Heart right ventricle (tissue), 16 donors: ENCODE measurements at regions not wholly inside any gene's neighbourhood (a gene's known extent, or its start where the extent isn't known, plus 50 kb on each side); places are given as distances from the start of the nearest gene placed in this dataset.

Experiments used
- ATAC-seq, 8 donors: fragments of 200-7000 bp; cut with Tn5 transposase; one replicate each; pipeline ENCODE4 v1.9.1; 2020; ENCODE audit warnings: mild to moderate bottlenecking in 8 of 8, moderate library complexity in 8 of 8, moderate number of reproducible peaks in 1 of 8
- DNase-seq, 2 donors: peaks; one replicate each; pipeline ENCODE4 v3.0.0-alpha.2; 2020
- H3K27ac ChIP-seq, 10 donors: fragments of 200-600 bp; sonication (generic) in 2 of 10; one replicate each; pipeline versions ENCODE4 v1.5.0 to v1.8.0; 2020 to 2022; ENCODE audit warnings: mild to moderate bottlenecking in 3 of 10
- H3K27me3 ChIP-seq, 7 donors: fragments of 200-600 bp; one replicate each; pipeline ENCODE4 v1.8.0; 2021 to 2022; ENCODE audit warnings: mild to moderate bottlenecking in 2 of 7
- H3K36me3 ChIP-seq, 9 donors: fragments of 200-600 bp; sonication (generic) in 1 of 9; one replicate each; pipeline versions ENCODE4 v1.5.0 to v1.8.0; 2020 to 2022; ENCODE audit warnings: mild to moderate bottlenecking in 2 of 9
- H3K4me1 ChIP-seq, 9 donors: fragments of 200-600 bp; sonication (generic) in 1 of 9; one replicate each; pipeline versions ENCODE4 v1.5.0 to v1.8.0; 2020 to 2022; ENCODE audit warnings: mild to moderate bottlenecking in 4 of 9
- H3K4me3 ChIP-seq, 10 donors: fragments of 200-600 bp; sonication (generic) in 2 of 10; one replicate each; pipeline versions ENCODE4 v1.5.0 to v1.8.0; 2020 to 2022; ENCODE audit warnings: mild to moderate bottlenecking in 7 of 10, moderate library complexity in 2 of 10
- H3K9me3 ChIP-seq, 11 donors: fragments of 200-600 bp in 10 of 11; sonication (generic) in 2 of 11; one replicate each; pipeline versions ENCODE4 v1.5.0 to v1.8.0; 2013 to 2022; ENCODE audit warnings: mild to moderate bottlenecking in 2 of 11, control low read depth in 1 of 11, moderate library complexity in 1 of 11
- CTCF ChIP-seq, 9 donors: fragments of 200-600 bp; sonication (generic) in 2 of 9; IDR thresholded peaks; one replicate each; pipeline versions ENCODE4 v1.5.0 to v1.8.0; 2021 to 2022; ENCODE audit warnings: antibody characterized with exemption in 9 of 9, mild to moderate bottlenecking in 5 of 9, moderate library complexity in 1 of 9
- WGBS, 2 donors: extraction: QIAGEN DNeasy Blood & Tissue Kit; methylation state at CpG; one replicate each; pipeline ENCODE4 v1.1.7; 2013; ENCODE audit warnings: inconsistent platforms in 1 of 2; 5-methylcytosine and 5-hydroxymethylcytosine counted together
- intact Hi-C, 10 donors: fragments of 100-400 bp; cut with DNase I; formaldehyde crosslinking; loops; one replicate each; pipeline versions ENCODE4 v1.11.1 to v1.14.2; 2022
- donor health status: Arrhythmogenic right ventricular cardiomyopathy.
- donor health status: ischemic (EF 13 %, LVEDD 7.1; RV severe dilation, severe dysfunction).
- donor health status: healthy with polysubstance abuse.
- donor health status: DM: no; HTN: yes; CAD: no.
- donor health status: DM: no; HTN: no; CAD: no.
- donor health status: ischemic (EF 25% LVEDD 6.9; RV normal size, moderate dysfunction).
- donor health status: ischemic (EF 25% LVEDD 5.7; RV mildly dilated, moderate dysfunction).
- donor health status: healthy.
- donor health status: DM: yes; HTN: yes; CAD: no.
- donor health status: Ischemic cardiomyopathy.
- donor health status: ischemic (EF 35%, LVEDD 5.7; RV mildly dilated, moderate dysfunction).
- donor health status: nonischemic (EF 11% LVEDD 7.7; RV severe dilation, severe dysfunction).
- donor health status: DM: yes; HTN: yes; CAD: no.
- donor health status: PGD.
- donor health status: ischemic (EF 29% LVEDD 5.4; RV normal size, mild dysfunction).
- donor health status: nonischemic (EF 23%, LVEDD 6.1; RV moderate dilation, normal function).

- WGBS, 2 donors = 77 to 83% methylated on average over 5 of the region's 5 CpGs
- Histone ChIP-seq H3K27ac (no peak overlapping the region), H3K9me3 (peaks cover 0 to 3% (median 0%) of the 10 kb centered on the region in 11 donors), H3K4me3 (no peak overlapping the region), H3K27me3 (peaks cover 0 to 3% (median 0%) of the 10 kb centered on the region in 7 donors), H3K36me3 (no peaks in the 10 kb centered on the region), H3K4me1 (no peaks in the 10 kb centered on the region)
- intact Hi-C loops = no loop called here
- ATAC-seq (no peak), DNase-seq (no peak)
- TF ChIP-seq CTCF (IDR thresholded peaks at IDR 0.05) = no peak
These were observed 281.7 kb downstream of the HRH4 start for GRCh38 chr18:24741965-24742724.

- WGBS, 2 donors = 87 to 90% methylated on average over 4 of the region's 4 CpGs
- no peaks in the 10 kb centered on the region for H3K9me3 ChIP-seq
- H3K36me3 ChIP-seq = no peaks in the 10 kb centered on the region
- no peak for DNase-seq
- peaks cover 0 to 4% (median 0%) of the 10 kb centered on the region in 7 donors for H3K27me3 ChIP-seq
- H3K4me1 ChIP-seq = no peaks in the 10 kb centered on the region
- TF ChIP-seq CTCF (IDR thresholded peaks at IDR 0.05) = no peak
- intact Hi-C loops = no loop called here
- H3K4me3 ChIP-seq = no peak overlapping the region
- no peak overlapping the region for H3K27ac ChIP-seq
- no peak for ATAC-seq
These were observed 294.3 kb downstream of the HRH4 start for GRCh38 chr18:24754583-24755253.

- DNase-seq (no peak), ATAC-seq (no peak)
- H3K9me3 ChIP-seq = peaks cover 0 to 11% (median 2%) of the 10 kb centered on the region in 11 donors
- H3K27me3 ChIP-seq = no peaks in the 10 kb centered on the region
- intact Hi-C loops = no loop called here
- no peak for TF ChIP-seq CTCF (IDR thresholded peaks at IDR 0.05)
- H3K4me3 ChIP-seq = no peak overlapping the region
- no peaks in the 10 kb centered on the region for H3K4me1 ChIP-seq
- H3K36me3 ChIP-seq = no peaks in the 10 kb centered on the region
- no peak overlapping the region for H3K27ac ChIP-seq
These were observed 295.9 kb downstream of the HRH4 start for GRCh38 chr18:24756385-24756784.

- Histone ChIP-seq H3K4me1 (peaks cover 0 to 2% (median under 1%) of the 10 kb centered on the region in 9 donors), H3K9me3 (peaks cover 0 to 18% (median 7%) of the 10 kb centered on the region in 11 donors), H3K4me3 (no peak overlapping the region), H3K36me3 (no peaks in the 10 kb centered on the region), H3K27ac (no peak overlapping the region), H3K27me3 (no peaks in the 10 kb centered on the region)
- intact Hi-C loops = no loop called here
- no peak for ATAC-seq
- DNase-seq = no peak
- TF ChIP-seq CTCF (IDR thresholded peaks at IDR 0.05) = no peak
These were observed 296.7 kb downstream of the HRH4 start for GRCh38 chr18:24757134-24757533.
